GM19023 (cell line): ENCODE measurements at regions not wholly inside any gene's neighbourhood (a gene's known extent, or its start where the extent isn't known, plus 50 kb on each side); places are given as distances from the start of the nearest gene placed in this dataset.
"Not testable (repeated sequence)": the region's sequence is repeated elsewhere in the genome, so short reads cannot be mapped to it uniquely, and the experiment has no call there.

Experiments used
- ATAC-seq: cut with Tn5 transposase; IDR thresholded peaks from one replicate; pipeline ENCODE4 v1.9.1; 2021; ENCODE audit warnings: mild to moderate bottlenecking, moderate library complexity; ENCODE audit not compliant: unreplicated experiment

GRCh38 chrX:111041018-111041462 is 55.0 kb upstream of the PAK3 start:
- no peak for ATAC-seq

GRCh38 chrX:111040377-111041017 is 55.5 kb upstream of the PAK3 start:
- ATAC-seq: no peak

- ATAC-seq: no peak
Observed at GRCh38 chrX:111039606-111040005, 56.4 kb upstream of the PAK3 start.

GRCh38 chrX:111035991-111036390 is 60.0 kb upstream of the PAK3 start:
- ATAC-seq: no peak

- ATAC-seq: no peak
Observed at GRCh38 chrX:111035256-111035655, 60.7 kb upstream of the PAK3 start.

GRCh38 chrX:111022998-111023397 is 73.0 kb upstream of the PAK3 start:
- ATAC-seq: not testable (repeated sequence)

GRCh38 chrX:111020283-111020682 is 75.7 kb upstream of the PAK3 start:
- no peak for ATAC-seq

GRCh38 chrX:111013778-111014455 is 82.1 kb upstream of the PAK3 start:
- ATAC-seq: no peak

GRCh38 chrX:111010111-111010510 is 85.9 kb upstream of the PAK3 start:
- ATAC-seq: no peak

GRCh38 chrX:111009256-111009655 is 86.7 kb upstream of the PAK3 start:
- ATAC-seq: no peak

GRCh38 chrX:111008126-111008525 is 87.9 kb upstream of the PAK3 start:
- no peak for ATAC-seq

- no peak for ATAC-seq
Observed at GRCh38 chrX:111007238-111007637, 88.8 kb upstream of the PAK3 start.

- ATAC-seq: no peak
Observed at GRCh38 chrX:111006116-111006515, 89.9 kb upstream of the PAK3 start.

GRCh38 chrX:111005166-111005565 is 90.8 kb upstream of the PAK3 start:
- no peak for ATAC-seq

- no peak for ATAC-seq
Observed at GRCh38 chrX:111003118-111003517, 92.9 kb upstream of the PAK3 start.

GRCh38 chrX:110992611-110993010 is 103.4 kb upstream of the PAK3 start:
- ATAC-seq: no peak

- no peak for ATAC-seq
Observed at GRCh38 chrX:110989869-110990268, 106.1 kb upstream of the PAK3 start.

GRCh38 chrX:110989447-110989846 is 106.5 kb upstream of the PAK3 start:
- no peak for ATAC-seq

GRCh38 chrX:110987292-110987691 is 108.7 kb upstream of the PAK3 start:
- ATAC-seq: no peak

GRCh38 chrX:110985470-110985869 is 110.5 kb upstream of the PAK3 start:
- ATAC-seq: no peak

- ATAC-seq: no peak
Observed at GRCh38 chrX:110983024-110983423, 113.0 kb upstream of the PAK3 start.

GRCh38 chrX:110966839-110967238 is 129.2 kb upstream of the PAK3 start:
- ATAC-seq: no peak

GRCh38 chrX:110966091-110966454 is 129.9 kb upstream of the PAK3 start:
- no peak for ATAC-seq
